SK-MEL-5 (cell line): ENCODE measurements at regions not wholly inside any gene's neighbourhood (a gene's known extent, or its start where the extent isn't known, plus 50 kb on each side); places are given as distances from the start of the nearest gene placed in this dataset.
"Not testable (repeated sequence)": the region's sequence is repeated elsewhere in the genome, so short reads cannot be mapped to it uniquely, and the experiment has no call there.

ENCODE experiments used
- DNase-seq: peaks from one replicate; pipeline ENCODE4 v3.0.0-alpha.2; 2016; ENCODE audit warnings: low read depth, low spot score
- in situ Hi-C: cut with HindIII; loops from 2 replicates; pipeline ENCODE4 v1.10.0; 2016; ENCODE audit warnings: low sequenced_read_pairs, high pct_unique_total_duplicates, low pct_unique_long_range_greater_than_20kb

GRCh38 chr15:21357056-21357455 lies 83.2 kb downstream of the POTEB3 start:
- in situ Hi-C loops, DNase-seq: not testable (repeated sequence)

GRCh38 chr15:21355944-21356343 lies 84.4 kb downstream of the POTEB3 start:
- in situ Hi-C loops, DNase-seq: not testable (repeated sequence)

- in situ Hi-C loops, DNase-seq: not testable (repeated sequence)
Observed at GRCh38 chr15:21354597-21354996, 85.7 kb downstream of the POTEB3 start.

- in situ Hi-C loops = not testable (repeated sequence)
Observed at GRCh38 chr15:21352670-21353318, 87.5 kb downstream of the POTEB3 start.

GRCh38 chr15:21344960-21345359 lies 95.3 kb downstream of the POTEB3 start:
- DNase-seq, in situ Hi-C loops: not testable (repeated sequence)

More at GRCh38 chr15:21352670-21353318, 87.5 kb downstream of the POTEB3 start:
- not testable (repeated sequence) for DNase-seq

- in situ Hi-C loops, DNase-seq: not testable (repeated sequence)
Observed at GRCh38 chr15:21344500-21344899, 95.8 kb downstream of the POTEB3 start.

GRCh38 chr15:21337028-21337427 lies 103.3 kb downstream of the POTEB3 start:
- DNase-seq, in situ Hi-C loops: not testable (repeated sequence)

GRCh38 chr15:21324720-21325460 lies 115.4 kb downstream of the POTEB3 start:
- in situ Hi-C loops, DNase-seq: not testable (repeated sequence)

GRCh38 chr15:21284353-21284752 lies 155.9 kb downstream of the POTEB3 start:
- DNase-seq, in situ Hi-C loops: not testable (repeated sequence)

- in situ Hi-C loops = not testable (repeated sequence)
Observed at GRCh38 chr15:21283210-21283609, 157.1 kb downstream of the POTEB3 start.

GRCh38 chr15:21280272-21280671 lies 160.0 kb downstream of the POTEB3 start:
- DNase-seq, in situ Hi-C loops: not testable (repeated sequence)

More at GRCh38 chr15:21283210-21283609, 157.1 kb downstream of the POTEB3 start:
- DNase-seq = not testable (repeated sequence)

- DNase-seq, in situ Hi-C loops: not testable (repeated sequence)
Observed at GRCh38 chr15:21272176-21272982, 167.9 kb downstream of the POTEB3 start.

GRCh38 chr15:21271566-21271965 lies 168.7 kb downstream of the POTEB3 start:
- in situ Hi-C loops = no loop called here
- DNase-seq = no peak

- in situ Hi-C loops = no loop called here
- peak; percentile 94 for DNase-seq
Observed at GRCh38 chr15:21270474-21270873, 169.8 kb downstream of the POTEB3 start.

GRCh38 chr15:21269673-21270072 lies 170.6 kb downstream of the POTEB3 start:
- in situ Hi-C loops, DNase-seq: not testable (repeated sequence)

- in situ Hi-C loops = no loop called here
- DNase-seq = no peak
Observed at GRCh38 chr15:21269121-21269520, 171.2 kb downstream of the POTEB3 start.

GRCh38 chr15:21268436-21268940 lies 171.8 kb downstream of the POTEB3 start:
- in situ Hi-C loops = no loop called here
- no peak for DNase-seq
